A549 (cell line): ENCODE measurements at regions not wholly inside any gene's neighbourhood (a gene's known extent, or its start where the extent isn't known, plus 50 kb on each side); places are given as distances from the start of the nearest gene placed in this dataset.

ENCODE experiments used
- CHD2 ChIP-seq: fragments of 150-350 bp; IDR thresholded peaks from 2 replicates; pipeline ENCODE4 v1.6.1; 2014; ENCODE audit warnings: low read length; ENCODE audit not compliant: partially characterized antibody
- CTCF ChIP-seq: fragments of >200 bp; sonication (Bioruptor Twin); formaldehyde crosslinking; IDR thresholded peaks from 3 replicates; pipeline ENCODE4 v1.5.1; 2016
- ELK1 ChIP-seq: fragments of 150-350 bp; IDR thresholded peaks from 2 replicates; pipeline ENCODE4 v1.6.1; 2014; ENCODE audit warnings: low read depth, mild to moderate bottlenecking, low read length
- HEYL ChIP-seq: fragments of 250-450 bp; sonication (Bioruptor Pico); IDR thresholded peaks from 2 replicates; pipeline ENCODE4 v1.8.0; 2021; ENCODE audit warnings: mild to moderate bottlenecking, moderate library complexity
- JUNB ChIP-seq: fragments of >200 bp; sonication (Bioruptor Twin); formaldehyde crosslinking; IDR thresholded peaks from 2 replicates; pipeline ENCODE4 v1.6.1; 2016
- MAFK ChIP-seq: fragments of 450-650 bp; IDR thresholded peaks from 2 replicates; pipeline ENCODE4 v1.6.1; 2014; ENCODE audit not compliant: partially characterized antibody
- MAZ ChIP-seq: fragments of 150-350 bp; IDR thresholded peaks from 2 replicates; pipeline ENCODE4 v1.6.1; 2014; ENCODE audit warnings: antibody characterized with exemption, low read depth, low read length, borderline replicate concordance
- POLR2A ChIP-seq: IDR thresholded peaks from 2 replicates; pipeline ENCODE4 v1.6.1; 2012; ENCODE audit warnings: mild to moderate bottlenecking, low read length
- RCOR1 ChIP-seq: fragments of 150-350 bp; IDR thresholded peaks from 2 replicates; pipeline ENCODE4 v1.6.1; 2014; ENCODE audit warnings: antibody characterized with exemption, low read length, low read depth
- RFX5 ChIP-seq: fragments of 450-650 bp; IDR thresholded peaks from 2 replicates; pipeline ENCODE4 v1.7.1; 2014; ENCODE audit warnings: antibody characterized with exemption, mild to moderate bottlenecking, moderate library complexity
- RNF2 ChIP-seq: fragments of 200-600 bp; sonication (generic); IDR thresholded peaks from 2 replicates; pipeline ENCODE4 v1.6.1; 2016; ENCODE audit warnings: low read depth, mild to moderate bottlenecking, antibody characterized with exemption, moderate library complexity, borderline replicate concordance
- SMC3 ChIP-seq: fragments of >200 bp; sonication (Bioruptor Twin); formaldehyde crosslinking; IDR thresholded peaks from 3 replicates; pipeline ENCODE4 v1.6.1; 2018; ENCODE audit warnings: inconsistent platforms
- SREBF2 ChIP-seq: fragments of 450-650 bp; IDR thresholded peaks from 2 replicates; pipeline ENCODE4 v1.6.1; 2014; ENCODE audit warnings: mild to moderate bottlenecking, moderate library complexity

GRCh38 chr11:131154351-131154750 is 216.1 kb upstream of the NTM start:
- TF ChIP-seq CTCF (no peak), SMC3 (no peak), HEYL (CRISPR knock-in tag) (no peak), JUNB (no peak), RNF2 (no peak), CHD2 (no peak), SREBF2 (no peak), RFX5 (no peak), MAFK (no peak), ELK1 (no peak), RCOR1 (no peak), POLR2A (no peak), MAZ (no peak)
